GM06990 (cell line): ENCODE measurements at regions not wholly inside any gene's neighbourhood (a gene's known extent, or its start where the extent isn't known, plus 50 kb on each side); places are given as distances from the start of the nearest gene placed in this dataset.

Source experiments
- DNase-seq: peaks from one replicate; pipeline ENCODE4 v3.0.0-alpha.2; 2011; ENCODE audit not compliant: insufficient read length; ENCODE audit errors: extremely low read depth
- H3K27me3 ChIP-seq: replicated peaks from 2 replicates; pipeline ENCODE4 v1.6.0; 2011; ENCODE audit warnings: low read length; ENCODE audit not compliant: control insufficient read depth, insufficient read depth
- H3K36me3 ChIP-seq: 2 replicates; pipeline ENCODE4 v1.5.1; 2011; ENCODE audit warnings: low read length; ENCODE audit not compliant: control insufficient read depth, insufficient read depth
- H3K4me3 ChIP-seq: replicated peaks from 2 replicates; pipeline ENCODE4 v1.5.1; 2011; ENCODE audit warnings: low read depth, mild to moderate bottlenecking, control low read depth, low read length
- CTCF ChIP-seq: IDR thresholded peaks from 2 replicates; pipeline ENCODE4 v1.5.1; 2011; ENCODE audit warnings: low read length, control low read depth, mild to moderate bottlenecking, inconsistent platforms; ENCODE audit not compliant: insufficient read depth, poor library complexity, severe bottlenecking

GRCh38 chr4:152074573-152074972, 313.8 kb upstream of the GATB start:
- TF ChIP-seq CTCF: no peak
- Histone ChIP-seq H3K27me3 (no peaks in the 10 kb centered on the region), H3K36me3 (no peaks in the 10 kb centered on the region), H3K4me3 (no peak overlapping the region)
- no peak for DNase-seq

GRCh38 chr4:152074088-152074437, 313.3 kb upstream of the GATB start:
- H3K36me3 ChIP-seq: no peaks in the 10 kb centered on the region
- no peak for TF ChIP-seq CTCF
- no peaks in the 10 kb centered on the region for H3K27me3 ChIP-seq
- no peak for DNase-seq
- no peak overlapping the region for H3K4me3 ChIP-seq

GRCh38 chr4:152073351-152074087, 312.7 kb upstream of the GATB start:
- TF ChIP-seq CTCF: no peak
- no peaks in the 10 kb centered on the region for H3K36me3 ChIP-seq
- no peak for DNase-seq
- H3K4me3 ChIP-seq: no peak overlapping the region
- H3K27me3 ChIP-seq: no peaks in the 10 kb centered on the region

GRCh38 chr4:152072906-152073305, 312.1 kb upstream of the GATB start:
- no peak for TF ChIP-seq CTCF
- H3K36me3 ChIP-seq: no peaks in the 10 kb centered on the region
- DNase-seq: no peak
- no peak overlapping the region for H3K4me3 ChIP-seq
- no peaks in the 10 kb centered on the region for H3K27me3 ChIP-seq

GRCh38 chr4:152072001-152072485, 311.2 kb upstream of the GATB start:
- Histone ChIP-seq H3K36me3 (no peaks in the 10 kb centered on the region), H3K4me3 (no peak overlapping the region), H3K27me3 (no peaks in the 10 kb centered on the region)
- no peak for DNase-seq
- no peak for TF ChIP-seq CTCF

DNA sequence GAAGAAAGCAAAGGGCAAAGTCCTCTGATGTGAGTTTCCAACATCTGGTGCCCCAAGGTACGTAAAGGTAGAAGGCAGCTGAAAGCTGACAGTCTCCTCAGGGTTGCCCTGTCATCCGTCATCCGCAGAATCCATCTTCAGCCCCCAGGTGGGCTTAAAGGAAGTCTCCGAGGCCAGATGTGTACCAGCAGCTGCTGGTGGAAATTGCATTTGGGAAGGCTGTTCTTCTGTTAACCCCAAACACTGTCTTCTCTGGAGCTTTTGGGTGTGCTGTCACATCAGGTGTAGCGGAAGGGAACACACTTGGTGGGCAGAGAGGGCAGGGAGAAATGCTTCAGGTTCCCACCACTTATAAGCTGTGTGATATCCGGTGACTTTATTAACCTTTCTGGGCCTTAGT, 310.0 kb upstream of the GATB start:
- Histone ChIP-seq H3K27me3 (no peaks in the 10 kb centered on the region), H3K36me3 (no peaks in the 10 kb centered on the region), H3K4me3 (no peak overlapping the region)
- DNase-seq: no peak
- TF ChIP-seq CTCF: no peak
